HG03066 (cell line): ENCODE measurements at regions not wholly inside any gene's neighbourhood (a gene's known extent, or its start where the extent isn't known, plus 50 kb on each side); places are given as distances from the start of the nearest gene placed in this dataset.

ENCODE experiments used
- ATAC-seq: cut with Tn5 transposase; IDR thresholded peaks from one replicate; pipeline ENCODE4 v1.9.1; 2021; ENCODE audit warnings: low read depth; ENCODE audit not compliant: unreplicated experiment

DNA sequence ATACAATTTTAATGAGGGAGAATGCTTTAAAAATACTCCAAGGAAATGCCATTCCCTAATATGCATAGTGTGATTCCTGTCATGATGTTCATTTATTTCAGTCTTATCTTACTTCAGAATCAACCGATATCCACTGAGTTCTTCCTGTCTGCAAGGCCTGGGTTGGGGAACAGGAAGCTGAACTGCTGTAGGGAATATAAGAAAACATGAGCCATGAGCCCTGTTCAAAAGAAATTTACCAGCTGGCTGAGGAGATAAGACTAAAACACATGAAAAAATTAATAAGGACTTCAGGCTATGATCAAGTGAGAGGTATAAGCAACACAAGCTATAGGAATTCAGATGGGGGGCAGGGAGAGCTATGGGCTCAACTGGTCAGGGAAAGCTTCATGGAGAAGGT is 184.7 kb downstream of the PLPP4 start:
- ATAC-seq, result no peak

DNA sequence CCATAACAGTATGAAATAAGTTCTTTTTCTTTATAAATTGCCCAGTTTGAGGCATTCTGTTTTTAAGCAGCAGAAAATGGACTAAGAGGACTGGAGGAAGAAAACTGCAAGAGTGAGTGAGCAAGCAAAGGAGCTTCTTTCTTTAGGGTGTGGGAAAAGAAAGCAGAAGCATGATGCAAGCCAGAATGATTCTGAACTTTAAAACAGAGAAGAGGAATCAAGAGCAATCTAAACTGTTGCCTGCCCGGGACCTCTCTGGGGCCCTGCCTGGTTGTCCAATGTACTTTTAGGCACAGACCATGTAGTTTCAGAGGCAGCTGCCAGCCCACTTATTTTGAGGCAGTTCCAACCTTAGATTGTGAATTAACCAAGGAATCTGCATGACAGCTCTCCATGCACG is 186.3 kb downstream of the PLPP4 start:
- ATAC-seq, result no peak

DNA sequence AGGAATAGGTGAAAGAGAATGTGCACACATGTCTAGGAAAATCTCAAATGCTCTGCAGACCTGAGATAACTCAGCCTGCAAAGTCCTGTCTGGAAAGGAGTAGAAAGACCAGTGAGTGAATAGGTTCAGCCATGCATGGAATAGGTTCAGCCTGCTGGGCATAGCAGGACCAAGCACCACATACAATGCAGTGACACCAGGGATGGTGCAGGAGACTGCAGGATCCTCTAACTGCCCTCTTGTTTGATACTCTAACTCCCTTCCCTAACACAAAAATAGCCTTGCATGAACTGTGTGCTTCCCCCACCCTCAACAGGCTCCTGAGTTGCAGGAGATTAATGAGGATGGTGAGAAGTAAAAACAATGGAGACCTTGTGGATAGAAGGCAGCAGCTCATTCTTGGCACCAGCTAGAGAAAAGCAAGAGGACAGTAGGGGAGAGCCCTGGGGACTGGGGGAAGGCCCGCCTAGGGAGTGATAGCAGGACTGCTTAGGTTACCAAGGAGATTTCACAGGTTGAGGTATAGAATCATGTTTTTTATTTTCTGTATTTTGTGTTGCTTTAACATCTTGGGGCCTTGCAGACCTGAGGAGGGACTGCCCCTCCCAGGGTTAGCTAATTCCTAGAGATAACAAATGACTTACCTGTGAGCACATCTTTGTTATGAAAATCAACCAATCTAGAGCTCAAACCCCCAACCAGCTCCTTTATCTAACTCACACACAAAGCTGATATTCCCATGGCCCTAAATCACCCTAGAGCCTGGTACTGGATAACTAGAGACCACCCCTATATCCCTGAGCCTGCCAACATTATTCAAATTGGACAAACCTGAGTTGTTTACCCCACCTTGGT is 187.8 kb downstream of the PLPP4 start:
- ATAC-seq, result no peak

DNA sequence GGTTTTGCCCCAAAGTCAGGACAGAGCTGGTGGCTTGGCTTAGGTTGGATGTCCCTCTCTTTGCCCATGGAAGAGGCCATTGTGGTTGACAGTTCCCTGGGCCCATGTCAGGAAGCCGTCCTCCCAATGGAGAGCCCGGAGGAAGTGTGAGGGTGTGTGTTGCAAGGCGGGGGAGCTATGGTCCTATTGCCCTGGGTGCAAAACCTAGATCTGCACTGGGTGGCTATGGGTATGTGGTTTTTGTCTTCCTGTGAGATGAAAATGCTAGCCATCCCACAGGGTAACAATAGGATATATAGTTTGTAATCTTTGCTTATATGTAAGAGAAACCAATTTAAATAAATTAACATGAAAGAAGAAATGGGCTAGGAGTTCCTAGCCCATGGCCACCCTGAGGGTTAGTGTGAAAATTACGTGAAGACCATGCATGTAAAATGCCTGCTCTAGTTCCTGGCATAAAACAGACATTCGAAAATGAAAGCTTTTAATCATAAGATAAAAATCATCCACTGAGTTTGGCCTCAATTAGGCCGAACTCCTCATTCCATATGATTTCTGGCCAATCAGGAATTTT is 189.2 kb downstream of the PLPP4 start:
- no peak for ATAC-seq

DNA sequence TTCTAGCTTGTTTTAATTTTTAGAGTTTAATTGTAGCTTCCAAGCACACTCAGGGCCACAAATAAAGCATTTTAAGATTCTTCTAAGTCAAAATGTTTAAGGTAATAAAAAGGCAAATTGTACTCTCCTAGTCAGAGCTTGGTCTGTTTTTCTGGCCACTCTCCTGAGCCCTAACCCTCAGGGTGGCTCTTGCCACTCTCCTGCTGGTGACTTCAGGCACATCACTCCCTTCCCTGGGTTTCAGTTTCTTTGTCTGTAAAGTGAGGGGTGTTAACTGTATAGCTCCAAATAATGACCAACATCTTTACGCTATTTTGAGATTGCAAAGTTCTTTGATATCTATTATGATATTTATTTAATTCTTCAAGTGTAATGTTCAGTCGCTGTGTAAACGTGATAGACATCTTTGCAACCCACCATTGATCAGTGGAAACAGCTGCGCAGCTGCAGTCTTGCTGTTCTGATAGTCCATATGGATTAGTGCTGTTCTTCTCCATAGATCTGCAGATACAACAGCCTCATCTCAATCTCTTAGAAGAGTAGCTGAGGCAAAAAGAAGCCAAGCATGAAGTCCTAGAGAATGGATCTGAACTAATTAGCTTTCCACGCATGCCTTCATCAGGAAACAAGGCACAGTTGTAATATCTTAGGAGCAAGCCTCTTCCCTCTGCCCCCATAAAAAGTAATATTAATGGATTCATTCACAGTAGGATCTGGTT is 189.9 kb downstream of the PLPP4 start:
- ATAC-seq, result no peak

DNA sequence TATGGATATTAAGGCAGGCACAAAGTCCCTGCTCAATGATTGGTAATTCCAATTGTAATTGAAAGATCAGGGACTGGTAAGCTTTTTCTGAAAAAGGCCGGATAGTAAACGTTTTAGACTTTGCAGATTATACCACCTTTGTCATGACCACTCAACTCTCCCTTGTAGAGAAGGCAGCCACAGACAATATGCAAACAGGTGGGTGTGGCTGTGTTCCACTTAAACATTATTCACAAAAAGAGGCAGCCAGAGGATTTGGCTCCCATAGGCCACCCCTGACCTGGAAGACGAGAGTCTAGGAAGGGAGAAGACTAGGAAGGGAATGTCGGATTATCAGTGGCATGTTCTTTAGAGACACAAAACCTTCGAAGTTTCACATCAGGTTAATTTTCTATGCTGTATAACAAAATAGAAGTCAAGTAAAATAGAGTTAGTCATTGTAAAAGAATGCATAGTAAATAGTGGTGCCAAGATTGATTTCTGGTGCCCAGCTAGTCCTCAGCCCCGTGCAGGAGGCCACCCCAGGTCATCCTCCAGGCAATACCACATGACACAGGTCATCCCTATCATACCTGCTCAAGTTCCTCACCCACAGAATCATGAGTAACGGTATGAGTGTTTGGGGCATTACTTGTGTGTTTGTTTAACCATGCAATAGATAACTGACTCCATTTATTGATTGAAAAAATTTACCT is 193.8 kb downstream of the PLPP4 start:
- no peak for ATAC-seq

DNA sequence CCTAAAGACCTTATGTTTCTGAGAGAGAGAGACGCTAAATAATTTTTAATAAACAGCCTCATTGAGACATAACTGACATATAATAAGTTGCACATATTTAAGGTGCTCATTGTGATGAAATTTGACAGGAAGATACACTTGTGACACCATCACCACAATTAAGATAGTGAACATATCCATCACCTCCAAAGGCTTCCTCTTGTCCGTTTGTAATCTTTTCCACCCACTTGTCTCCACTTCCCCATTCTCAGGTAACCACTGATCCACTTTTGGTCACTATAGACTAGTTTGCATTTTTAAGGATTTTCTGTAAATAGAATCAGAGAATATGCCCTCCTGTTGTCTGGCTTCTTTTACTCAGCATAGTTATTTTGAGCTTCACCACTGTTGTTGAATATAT is 195.1 kb upstream of the WDR11 start:
- ATAC-seq, result no peak

DNA sequence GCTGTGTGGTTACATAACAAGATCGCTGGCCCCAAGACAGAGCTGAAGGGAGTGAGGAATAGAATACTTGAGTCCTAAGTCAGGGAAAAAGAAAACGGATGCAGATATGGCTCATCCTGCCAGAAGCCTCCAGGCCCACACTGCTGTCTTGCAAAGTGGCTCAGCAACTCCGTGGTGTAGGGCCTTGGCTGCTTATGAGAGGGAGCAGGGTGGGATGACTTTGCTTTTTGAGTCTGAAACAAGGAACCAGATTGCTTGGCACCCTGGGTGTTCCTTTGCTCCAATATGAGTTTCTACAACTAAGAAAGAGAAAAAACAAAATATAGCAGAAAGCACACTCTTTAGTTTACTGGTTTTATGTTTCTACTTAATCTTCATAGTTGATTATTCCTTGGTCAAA is 193.8 kb upstream of the WDR11 start:
- no peak for ATAC-seq

DNA sequence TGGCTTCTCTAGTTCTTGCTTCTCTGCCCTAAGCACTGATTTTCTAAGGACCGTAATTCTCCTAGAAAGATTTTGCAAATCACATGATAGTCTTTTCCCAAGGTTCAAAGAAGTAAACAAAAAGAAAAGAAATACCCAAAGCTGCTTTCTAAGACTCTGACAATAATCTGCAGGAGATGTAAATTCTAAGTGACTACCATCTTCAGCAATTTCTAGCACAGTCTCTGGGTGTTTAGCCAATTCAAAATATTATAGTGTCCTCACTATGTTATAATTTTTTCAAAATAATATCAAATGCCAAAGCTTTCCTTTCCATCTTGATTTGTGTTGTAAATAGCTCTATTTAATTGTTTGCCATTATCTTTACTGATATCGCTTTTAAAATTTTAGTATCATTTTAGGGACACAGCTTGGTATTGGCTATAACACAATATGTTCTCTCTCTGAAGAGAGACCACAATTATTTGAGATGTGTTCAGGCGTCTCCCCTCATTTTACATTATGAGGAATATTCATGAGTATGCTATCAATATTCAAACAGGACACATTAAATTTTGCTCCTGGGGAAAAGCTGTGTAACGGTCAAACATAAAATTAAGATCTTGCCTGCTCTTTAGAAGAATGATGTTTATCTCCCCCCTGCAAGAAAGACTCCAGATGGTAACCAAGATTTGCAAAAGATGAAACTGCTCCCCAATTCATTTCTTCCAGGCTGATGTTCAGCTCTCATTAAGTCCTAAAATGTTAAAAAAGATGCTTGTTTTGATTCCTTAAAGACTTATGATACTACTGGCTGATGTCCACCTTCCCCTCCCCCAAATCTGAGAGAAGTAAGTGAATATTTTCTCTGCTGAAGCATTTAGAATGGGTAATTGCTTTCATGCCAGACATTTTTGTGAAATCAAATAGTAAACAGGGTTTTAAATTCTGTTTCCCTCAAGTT is 191.9 kb upstream of the WDR11 start:
- no peak for ATAC-seq

DNA sequence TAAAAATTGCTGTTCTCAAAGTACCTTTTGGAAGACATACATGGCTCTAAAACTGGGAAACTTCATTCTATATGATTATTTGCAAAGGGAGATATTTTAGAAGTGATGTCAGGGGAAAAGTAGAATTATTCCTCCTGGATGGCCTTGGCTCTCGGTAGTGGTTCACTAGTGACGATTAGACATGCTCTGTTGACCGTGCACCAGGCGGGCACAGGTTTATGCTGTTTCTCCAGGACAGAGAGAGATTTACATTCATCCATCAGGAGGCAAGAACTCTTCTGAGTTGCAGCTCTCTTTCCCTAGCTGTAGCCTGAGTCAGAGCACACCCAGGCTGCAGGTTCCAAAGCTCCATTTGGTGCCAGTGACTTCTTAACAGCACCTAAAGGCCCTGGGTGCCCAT is 184.9 kb upstream of the WDR11 start:
- ATAC-seq, result no peak

DNA sequence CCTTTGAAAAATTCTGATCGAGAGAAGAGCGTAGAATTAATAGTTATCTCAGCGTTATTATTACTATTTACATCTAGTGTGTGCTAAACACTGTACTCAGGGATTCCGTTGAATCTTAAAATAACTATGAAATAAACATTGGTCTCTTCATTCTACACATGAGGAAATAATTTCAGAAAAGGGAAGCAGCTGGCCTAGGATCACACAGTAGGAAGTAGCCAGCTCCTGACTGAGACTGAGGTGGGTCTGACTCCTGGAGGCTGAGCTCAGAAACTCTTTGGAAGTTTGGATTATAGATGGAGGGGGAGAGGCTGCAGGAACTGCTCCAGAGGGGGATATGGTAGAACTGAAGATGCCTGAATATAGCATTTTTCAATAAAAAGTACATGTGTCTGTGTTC is 183.9 kb upstream of the WDR11 start:
- ATAC-seq, result no peak

DNA sequence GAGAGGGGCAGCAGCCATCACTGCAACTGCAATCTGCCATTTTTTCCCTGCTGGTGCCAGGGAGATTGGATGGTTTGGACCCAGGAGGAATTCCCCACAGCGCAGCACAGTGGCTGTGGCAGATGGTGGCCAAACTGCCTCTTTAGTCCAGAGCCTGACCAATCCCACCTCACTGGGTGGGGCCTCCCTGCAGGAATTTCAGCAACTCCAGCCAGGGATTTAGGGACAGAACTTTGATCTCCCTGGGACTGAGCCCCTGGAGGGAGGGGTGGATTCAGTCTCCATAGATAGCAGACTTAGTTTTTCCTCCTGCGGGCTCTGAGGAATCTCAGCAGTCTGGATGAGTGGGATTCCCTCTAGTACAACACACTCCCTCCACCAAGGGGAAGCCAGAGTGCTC is 179.7 kb upstream of the WDR11 start:
- no peak for ATAC-seq

DNA sequence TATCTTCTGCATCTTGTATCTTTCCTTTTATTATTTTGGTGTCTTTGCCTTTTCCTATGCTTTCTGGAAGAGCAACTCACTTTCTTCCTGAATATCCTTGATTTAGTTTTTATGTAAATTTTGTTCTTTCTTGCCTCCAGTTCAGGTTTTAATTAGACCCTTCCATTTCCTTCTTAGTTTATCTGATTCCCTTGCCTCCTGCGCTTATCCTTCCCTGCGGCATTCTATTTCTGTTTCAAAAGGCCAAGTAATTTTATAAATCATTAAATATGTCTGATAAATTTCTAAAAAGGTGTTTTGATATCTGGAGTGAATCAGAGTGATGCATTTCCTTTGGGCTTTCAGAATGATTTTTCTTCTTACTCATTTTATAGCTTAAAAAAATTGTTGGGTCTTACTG is 167.7 kb upstream of the WDR11 start:
- ATAC-seq, result no peak

DNA sequence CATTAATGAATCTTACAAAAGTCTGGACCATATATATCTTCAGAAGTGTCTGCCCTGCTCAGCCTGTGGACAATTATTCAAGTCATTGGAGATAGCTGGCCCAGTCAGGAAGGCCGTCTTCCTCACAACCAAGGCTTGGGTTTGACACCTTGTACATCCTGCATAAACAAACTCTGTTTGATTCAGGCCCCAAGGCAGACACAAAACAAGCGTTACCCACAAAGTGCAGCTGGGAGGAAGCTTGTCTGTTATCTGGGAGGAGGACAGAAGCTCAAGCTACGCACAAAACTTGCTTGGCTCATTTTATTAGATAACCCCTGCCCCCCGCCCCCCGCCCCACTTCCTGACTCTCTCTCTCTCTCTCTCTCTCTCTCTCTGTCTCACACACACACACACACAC is 166.9 kb upstream of the WDR11 start:
- no peak for ATAC-seq

DNA sequence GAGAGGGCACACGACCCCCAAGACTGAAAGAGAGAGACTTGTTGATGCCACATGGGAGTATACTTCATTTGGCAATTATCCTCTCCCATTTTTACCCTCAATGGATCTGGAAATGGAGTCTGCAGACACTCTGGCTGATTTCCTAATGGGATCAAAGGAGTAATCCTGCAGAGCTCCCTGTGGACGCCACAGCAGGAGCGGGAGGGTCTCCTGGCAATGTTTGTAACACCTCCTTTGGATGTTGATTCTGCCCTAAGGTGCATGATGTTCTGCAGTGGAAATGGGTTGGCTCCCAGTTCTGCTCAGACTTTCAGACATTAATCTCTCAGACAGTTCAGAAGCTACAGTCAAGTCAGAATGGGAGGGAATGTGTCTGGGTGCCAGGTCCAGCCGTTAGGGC is 166.0 kb upstream of the WDR11 start:
- ATAC-seq, result no peak

DNA sequence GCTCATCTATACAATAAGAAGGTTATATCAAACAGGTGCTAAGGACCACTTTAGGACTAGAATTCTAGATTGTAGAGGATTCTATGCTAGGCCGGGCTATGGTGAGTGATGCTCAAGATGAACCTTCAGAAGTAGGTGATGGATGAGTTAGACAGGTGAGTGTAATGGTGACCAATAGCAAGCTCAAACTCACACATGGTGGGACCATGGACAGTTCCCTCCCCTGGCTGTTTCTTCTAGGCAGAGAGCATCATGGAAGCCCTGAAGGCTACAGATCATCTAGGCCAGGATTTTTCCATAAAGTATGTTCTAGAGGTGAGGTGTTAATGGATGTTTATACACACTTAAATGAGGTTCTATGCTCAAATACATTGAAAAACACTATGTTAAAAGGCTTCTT is 162.2 kb upstream of the WDR11 start:
- ATAC-seq, result no peak

DNA sequence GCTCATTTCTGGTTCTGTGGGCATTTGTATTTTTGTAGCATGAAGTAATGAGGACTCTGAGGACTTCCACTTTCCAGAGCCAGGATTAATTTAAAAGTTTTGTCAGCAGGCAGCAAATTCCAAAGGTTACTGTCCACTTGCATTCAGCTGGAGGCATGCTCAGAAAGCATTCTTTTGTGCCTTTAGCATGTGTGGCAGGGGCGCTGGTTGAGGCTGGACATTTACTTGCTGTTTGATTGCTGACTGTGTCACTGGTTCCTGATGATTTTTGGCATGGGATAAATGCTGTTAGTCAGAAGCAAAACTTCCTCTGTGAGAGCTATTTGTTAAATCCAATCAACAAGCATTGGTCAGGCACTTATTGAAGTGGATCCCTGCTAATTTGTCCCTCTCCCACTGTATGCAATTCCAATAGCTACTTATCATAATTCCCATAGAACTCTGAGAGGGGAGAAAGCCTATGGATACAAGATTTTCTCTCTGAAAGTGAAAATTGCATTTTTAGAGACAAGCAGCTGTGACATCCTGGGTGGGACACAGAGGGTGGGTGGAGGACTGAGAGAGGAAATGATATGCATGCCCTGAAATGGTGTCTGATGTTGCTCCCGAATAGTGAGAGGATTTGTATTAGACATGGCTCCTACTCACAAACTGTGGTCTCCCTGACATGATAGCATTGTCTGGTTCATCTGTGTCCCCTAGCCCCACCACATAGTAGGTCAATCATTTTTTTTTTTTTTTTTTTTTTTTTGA is 161.2 kb upstream of the WDR11 start:
- no peak for ATAC-seq

DNA sequence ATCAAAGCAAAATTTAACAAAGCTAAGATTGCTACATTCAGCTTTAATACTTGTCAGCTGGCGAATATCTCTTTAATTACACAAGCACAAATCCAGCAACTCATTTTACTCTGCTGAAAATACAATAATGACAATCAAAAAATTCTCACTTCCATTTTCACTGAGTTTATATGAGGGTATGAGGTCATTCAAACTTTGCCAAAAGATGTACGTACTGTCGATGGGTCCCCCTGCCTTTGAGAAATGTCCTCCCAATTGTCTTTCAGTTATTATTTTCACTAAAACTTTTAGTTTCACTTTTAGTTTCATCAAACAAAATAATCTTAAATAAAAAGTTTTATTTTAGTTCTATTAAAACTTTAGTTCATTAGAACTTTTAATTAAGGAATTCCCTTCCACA is 159.5 kb upstream of the WDR11 start:
- no peak for ATAC-seq

DNA sequence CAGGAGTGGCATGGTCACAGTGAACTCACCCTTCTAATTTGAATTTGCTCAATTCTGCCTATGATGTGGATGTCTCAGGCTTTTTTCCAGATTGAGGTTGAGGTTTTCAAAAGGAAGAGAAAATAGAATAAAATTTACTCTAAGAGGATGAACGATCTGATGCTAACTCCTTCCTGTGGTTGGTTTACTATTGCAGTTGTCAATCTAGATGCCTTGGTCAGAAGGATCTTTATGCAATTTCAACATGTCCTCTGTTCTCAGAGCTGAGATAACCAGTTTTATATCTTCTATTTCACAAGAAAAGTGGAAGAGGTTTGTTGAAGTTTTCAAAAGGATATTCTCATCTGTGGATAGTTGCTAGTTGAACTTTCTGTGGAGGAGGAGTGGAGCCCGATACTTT is 150.7 kb upstream of the WDR11 start:
- ATAC-seq, result no peak
